ENCODE measurements at regions not wholly inside any gene's neighbourhood (a gene's known extent, or its start where the extent isn't known, plus 50 kb on each side); places are given as distances from the start of the nearest gene placed in this dataset.
"Not testable (repeated sequence)": the region's sequence is repeated elsewhere in the genome, so short reads cannot be mapped to it uniquely, and the experiment has no call there.

DNA sequence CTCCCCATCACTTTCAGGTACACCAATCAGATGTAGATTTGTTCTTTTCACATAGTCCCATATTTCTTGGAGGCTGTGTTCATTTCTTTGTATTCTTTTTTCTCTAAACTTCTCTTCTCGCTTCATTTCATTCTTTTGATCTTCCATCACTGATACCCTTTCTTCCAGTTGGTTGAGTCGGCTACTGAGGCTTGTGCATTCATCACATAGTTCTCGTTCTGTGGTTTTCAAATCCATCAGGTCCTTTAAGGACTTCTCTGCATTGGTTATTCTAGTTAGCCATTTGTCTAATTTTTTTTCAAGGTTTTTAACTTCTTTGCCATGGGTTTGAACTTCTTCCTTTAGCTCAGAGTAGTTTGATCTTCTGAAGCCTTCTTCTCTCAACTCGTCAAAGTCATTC lies 128.0 kb upstream of the ELOVL6 start:
- TF ChIP-seq POLR2A, CTCF (IDR thresholded peaks at IDR 0.05): not testable (repeated sequence)
